PC-3 (cell line): ENCODE measurements at regions not wholly inside any gene's neighbourhood (a gene's known extent, or its start where the extent isn't known, plus 50 kb on each side); places are given as distances from the start of the nearest gene placed in this dataset.

Experiments
- CTCF ChIP-seq: fragments of 300-600 bp; sonication (generic); conservative IDR thresholded peaks from 2 replicates; pipeline ENCODE4 v1.5.1; 2017; ENCODE audit warnings: antibody characterized with exemption, low read depth, mild to moderate bottlenecking, low read length
- EZH2 ChIP-seq: fragments of 300-600 bp; sonication (generic); IDR thresholded peaks from one replicate; pipeline ENCODE4 v1.6.1; 2017; ENCODE audit warnings: antibody characterized with exemption, mild to moderate bottlenecking, low read length; ENCODE audit not compliant: unreplicated experiment
- EZH2phosphoT487 ChIP-seq: fragments of 300-600 bp; sonication (generic); IDR thresholded peaks from 2 replicates; pipeline ENCODE4 v1.6.1; 2018; ENCODE audit warnings: mild to moderate bottlenecking, antibody characterized with exemption, low read length, borderline replicate concordance

DNA sequence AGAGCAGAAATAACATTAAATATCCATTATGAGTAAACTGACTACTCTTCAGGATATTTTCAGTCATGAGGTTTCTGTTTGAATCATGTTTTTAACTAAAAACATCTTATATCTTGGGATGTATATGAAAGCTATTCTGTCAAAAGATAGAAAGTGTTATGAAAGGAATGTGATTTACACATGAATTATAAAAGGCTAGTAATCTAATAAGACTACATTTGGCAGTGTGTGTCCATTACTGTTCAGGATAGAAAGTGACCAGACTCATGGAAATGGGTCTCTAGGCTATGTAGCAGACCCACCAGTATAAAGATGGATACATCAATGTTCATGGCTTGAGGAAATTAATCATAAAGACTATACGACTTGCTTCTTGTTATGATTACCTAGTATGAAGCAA, 1328.2 kb upstream of the NUDT12 start:
- no peak for TF ChIP-seq CTCF
- TF ChIP-seq EZH2 = no peak
- no peak for TF ChIP-seq EZH2phosphoT487
